GM18873 (cell line): ENCODE measurements at regions not wholly inside any gene's neighbourhood (a gene's known extent, or its start where the extent isn't known, plus 50 kb on each side); places are given as distances from the start of the nearest gene placed in this dataset.

Source experiments
- ATAC-seq: cut with Tn5 transposase; IDR thresholded peaks from one replicate; pipeline ENCODE4 v1.9.1; 2021; ENCODE audit warnings: mild to moderate bottlenecking, moderate library complexity, moderate number of reproducible peaks; ENCODE audit not compliant: unreplicated experiment, low FRiP score

DNA sequence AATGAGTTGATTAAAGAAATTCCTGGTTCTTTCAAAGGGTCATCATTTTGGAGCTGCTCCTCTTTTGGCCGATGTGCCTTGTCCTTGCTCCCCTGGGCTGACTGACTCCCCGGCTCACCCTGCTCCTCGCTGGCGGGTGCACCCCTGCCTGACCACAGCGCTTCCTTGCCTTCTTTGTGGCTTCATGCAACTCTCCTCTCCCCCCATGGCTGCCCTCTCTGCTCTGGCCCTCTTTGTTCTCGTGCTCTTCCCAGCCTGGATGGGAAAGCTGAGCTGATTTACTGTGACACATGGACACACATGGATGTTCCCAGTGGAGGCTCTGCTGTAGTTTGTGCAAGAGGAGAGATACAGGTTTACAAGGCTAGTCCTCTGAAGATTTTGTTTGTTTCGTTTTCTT, 234.6 kb downstream of the HAUS1 start:
- no peak for ATAC-seq

DNA sequence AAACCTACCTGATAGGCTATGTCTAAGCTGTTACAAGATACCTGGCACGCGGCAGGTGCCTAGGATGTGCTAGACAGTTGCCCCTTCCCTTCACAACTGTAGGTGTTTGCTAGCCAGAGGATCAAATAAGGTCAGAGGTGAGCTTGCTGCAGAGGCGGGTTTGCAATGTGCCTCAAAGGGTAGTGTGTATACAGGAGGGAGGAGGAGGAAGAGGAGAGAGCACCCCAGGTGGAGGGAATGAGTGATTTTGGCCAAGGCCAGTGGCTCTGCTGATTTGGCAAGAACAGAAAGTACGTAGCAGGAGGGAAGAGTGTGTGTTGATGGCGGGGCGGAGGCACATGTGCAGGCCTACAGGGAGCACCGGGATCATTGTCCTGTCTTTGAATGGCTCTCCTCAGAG, 236.5 kb downstream of the HAUS1 start:
- ATAC-seq = no peak

DNA sequence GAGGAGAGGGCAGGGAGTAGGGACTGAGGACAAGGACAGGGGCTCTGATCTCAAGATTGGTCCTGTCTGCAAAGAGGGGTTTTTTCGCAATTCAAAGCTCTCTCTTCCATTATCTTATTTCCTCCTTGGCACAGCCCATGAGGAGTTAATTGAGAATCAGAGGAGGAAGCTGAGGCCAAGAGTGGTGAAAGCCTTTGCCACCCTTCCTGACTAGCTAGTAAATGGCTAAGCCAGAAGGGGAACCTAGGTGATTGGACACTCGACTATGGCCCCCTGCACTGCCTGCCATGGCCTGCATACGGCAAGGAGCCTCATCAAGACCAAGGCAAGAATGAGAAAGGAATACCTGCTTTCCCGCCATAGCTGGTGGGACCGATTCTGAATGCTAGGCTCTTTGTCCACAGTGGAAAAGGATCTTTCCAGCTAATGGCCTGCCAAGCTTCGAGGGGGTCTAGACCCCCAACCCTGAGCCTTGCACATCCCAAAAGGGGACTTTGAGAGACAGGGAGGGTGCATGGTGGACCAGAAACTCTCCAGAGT, 237.9 kb downstream of the HAUS1 start:
- ATAC-seq = no peak

DNA sequence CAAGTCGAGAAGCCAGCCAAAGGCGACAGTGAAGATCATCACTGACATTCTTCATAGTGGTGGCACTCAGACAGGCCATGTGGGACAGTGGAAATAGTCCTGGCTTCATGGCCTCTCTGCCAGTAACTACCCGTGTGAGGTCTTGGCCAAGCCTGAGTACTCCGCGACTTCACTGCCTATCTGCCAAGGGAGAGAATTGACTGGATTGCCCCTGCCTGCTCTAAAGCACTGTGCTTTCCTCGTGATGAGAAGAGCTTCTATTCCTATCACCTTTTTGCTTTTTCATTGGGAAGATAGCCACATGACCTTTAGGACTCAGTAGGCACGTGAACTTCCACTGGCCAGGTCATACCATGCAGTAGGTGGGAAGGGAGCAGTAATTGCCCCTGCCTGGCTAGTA, 239.3 kb downstream of the HAUS1 start:
- no peak for ATAC-seq

DNA sequence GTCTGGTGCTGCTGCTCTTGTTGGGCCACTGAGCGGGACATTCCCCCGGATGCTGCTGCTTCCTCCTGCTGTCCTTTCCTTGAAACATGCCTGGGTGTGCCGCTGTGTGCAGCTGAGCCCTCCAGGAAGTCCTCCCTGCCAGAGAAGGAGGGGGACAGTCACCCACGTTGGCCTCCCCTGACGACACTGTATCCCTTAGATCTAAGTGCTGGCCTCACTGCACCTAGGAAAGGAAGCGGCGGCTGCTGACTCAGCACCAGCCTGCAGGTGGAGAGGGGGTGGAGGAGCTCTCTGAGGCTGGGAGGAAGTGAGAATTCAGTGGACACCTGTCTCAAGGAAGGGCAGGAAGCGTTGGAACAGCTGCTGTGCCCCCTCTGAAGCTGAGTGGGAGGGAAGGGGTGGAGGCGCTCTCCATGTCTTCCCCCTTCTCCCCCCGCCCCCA, 239.8 kb downstream of the HAUS1 start:
- peak; percentile 80 for ATAC-seq

DNA sequence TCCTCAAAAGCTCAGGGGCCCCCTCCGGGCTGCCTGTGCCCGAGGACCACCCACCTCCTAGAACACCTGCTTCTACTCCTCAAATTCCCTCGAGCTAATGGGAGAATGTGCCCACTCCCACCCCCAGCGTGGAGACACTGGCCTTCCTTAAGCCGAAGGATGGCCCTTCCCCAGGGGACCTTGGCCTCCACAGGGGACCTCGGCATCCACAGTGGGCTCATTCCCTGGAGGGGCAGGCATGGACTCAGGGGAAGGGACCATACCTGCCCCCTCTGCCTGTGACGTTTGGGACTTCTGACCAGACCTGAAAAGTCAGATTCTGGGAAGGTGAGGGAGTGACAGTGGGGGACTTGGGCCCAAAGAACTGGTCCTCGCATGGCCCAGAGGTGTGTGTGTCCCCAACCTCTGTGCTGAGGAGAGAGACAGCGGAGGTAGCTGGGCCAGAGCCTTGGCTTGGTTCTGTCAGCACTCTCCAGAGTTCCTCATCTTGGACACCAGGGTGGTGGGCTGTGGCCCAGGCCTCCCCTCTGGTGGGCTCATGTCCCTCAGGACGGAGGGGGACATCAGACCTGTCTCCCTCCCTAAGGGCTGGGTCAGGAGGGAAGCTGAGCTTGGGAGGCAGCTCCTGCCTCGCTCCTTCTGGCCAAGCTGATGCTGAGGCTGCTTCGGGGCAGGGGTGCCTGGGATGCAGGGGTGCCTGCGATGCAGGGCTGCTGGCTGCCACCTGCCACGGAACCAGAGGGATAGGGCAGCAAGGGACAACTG, 240.4 kb downstream of the HAUS1 start:
- ATAC-seq = no peak

DNA sequence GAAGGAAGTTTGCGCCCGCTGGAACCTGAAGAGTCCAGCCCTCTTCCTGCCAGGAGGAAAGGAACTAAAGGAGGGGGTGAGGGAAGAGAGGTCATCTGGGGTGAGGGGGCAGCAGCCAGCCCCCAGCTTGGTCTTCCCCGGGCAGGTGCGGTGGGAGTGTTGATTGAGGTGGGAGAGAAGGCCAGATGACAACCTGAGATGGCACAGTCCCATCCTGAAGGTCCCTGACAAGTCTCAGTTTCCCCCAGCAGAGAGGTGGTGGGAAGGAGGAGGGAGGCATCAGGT, 240.9 kb downstream of the HAUS1 start:
- no peak for ATAC-seq

DNA sequence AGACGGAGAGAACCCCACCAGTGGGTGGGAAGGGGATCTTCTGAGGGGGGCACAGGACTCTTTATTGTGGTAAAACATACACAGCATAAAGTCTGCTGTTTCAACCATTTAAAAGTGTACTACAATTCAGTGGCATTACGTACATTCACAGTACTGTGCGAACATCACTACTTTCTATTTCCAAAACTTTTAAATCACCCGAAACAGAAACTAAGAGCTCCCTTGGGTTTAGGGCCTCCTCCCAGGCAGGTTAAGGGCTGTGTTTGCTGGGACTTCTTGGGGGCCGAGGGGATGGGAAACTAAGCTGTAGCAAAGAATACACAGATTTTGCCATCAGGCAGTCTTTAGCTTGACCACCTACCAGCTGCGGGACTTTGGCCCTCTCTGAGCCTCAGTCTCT, 242.0 kb downstream of the HAUS1 start:
- no peak for ATAC-seq

DNA sequence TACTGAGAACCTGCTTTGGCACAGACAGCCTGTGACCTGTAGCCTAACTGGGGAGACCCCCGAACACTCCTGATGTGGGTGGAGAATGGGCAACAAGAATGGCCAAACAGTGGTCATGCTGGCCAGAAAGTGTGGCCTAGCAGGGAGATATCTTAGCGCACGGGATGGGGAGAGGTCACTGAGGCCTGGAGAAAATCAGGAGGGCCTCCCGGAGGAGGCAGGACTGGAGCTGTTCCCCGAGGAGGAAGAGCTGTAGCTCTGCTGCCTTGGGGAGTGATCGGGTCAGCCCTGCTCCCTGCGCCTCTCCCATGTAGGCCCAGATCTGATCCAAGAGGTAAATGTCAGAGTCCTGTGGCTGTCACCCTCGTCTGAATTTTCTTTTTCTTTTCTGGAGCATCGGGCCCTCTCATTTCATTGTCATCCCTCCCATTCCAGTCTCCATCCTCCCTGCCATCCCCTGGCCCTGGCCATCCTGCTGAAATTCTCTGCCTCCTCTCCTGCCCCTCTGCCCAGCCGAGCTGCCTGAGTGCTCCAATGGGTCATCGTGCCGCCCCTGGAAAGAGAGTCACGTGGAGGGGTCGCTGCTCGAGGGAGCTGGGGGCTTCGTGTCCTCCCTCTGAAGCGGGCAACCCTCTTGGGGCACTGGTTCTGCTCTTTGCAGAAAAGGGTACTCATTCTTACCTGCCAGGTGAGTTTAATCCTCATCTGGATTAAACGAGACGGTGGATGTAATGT, 242.9 kb downstream of the HAUS1 start:
- ATAC-seq = no peak

DNA sequence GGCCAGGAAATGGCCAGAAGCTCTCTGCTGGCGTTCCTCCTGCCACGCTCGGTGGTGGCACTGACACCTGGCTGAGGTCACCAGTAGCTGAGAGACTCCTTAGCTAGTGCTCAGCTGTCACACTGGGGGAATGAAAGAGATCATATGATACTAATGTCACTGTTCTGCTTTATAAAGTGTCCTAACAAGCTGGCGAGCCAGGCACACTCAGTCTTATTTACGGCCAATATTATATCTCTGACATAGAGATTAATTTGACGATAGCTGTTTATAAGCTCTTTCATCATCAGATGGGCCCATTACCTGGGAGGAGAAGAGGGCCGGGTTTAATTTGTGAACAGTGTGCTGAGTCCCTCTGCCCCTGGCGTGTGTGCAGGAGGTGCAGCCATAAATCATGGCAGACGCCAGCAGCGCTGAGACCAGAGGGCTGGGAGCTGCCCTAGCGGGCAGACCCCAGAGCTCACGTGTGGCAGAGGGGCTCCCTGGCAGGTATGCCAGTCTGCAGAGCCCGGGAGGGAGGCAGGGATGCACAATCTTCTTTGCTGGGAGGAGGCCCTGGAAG, 246.5 kb downstream of the HAUS1 start:
- ATAC-seq = no peak

DNA sequence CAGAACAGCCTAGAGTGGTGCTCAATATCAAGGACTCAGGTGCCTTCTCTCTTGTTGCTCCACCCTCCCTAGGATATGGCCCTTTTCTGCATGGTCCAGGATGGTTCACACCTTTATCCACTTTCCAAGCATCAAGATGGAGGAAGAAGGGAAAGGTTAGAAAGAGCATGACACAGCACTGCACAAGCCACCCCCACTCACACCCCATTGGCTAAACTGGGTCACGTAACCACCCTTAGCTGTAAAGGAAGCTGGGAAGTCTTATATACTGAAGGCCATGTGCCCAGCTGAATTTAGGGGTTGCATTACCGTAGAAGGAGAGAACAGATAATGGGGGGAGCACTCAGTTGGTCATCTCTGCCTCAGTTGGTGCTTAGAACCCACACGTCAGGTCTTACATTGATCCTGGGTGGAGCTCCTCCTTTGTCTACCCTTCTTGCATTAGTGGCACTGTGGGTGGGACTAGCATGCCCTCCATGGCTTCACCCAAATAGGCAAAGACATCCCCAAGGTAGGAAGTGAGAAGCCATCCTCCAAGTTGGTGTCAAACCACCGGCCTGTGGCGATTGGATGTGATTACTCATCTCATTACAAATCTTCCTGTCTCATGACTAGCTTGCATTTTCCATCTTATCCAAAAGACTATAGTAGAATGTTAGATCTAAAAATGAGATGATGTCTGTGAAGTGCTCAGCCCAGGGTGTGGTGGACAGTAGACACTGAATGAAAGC, 248.5 kb downstream of the HAUS1 start:
- no peak for ATAC-seq

DNA sequence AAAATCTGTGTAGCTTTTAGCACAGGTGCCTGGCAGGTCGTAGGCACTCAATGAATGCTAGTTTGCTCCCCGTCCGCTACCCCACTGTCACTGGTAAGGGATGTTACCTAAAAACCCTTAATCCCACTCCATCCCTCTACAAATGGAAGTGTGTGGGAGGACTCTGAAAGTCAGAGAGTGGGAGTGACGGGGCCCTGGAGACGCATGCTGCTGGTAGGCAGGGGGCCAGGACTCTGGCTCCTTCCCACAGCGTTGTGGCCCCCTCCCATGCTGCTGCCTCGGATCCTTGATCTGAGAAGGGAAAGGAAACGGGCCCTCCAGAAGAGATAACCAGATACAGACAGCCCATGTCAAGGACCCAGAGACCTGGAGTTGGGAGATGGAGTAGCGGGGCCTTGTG, 249.3 kb downstream of the HAUS1 start:
- no peak for ATAC-seq

DNA sequence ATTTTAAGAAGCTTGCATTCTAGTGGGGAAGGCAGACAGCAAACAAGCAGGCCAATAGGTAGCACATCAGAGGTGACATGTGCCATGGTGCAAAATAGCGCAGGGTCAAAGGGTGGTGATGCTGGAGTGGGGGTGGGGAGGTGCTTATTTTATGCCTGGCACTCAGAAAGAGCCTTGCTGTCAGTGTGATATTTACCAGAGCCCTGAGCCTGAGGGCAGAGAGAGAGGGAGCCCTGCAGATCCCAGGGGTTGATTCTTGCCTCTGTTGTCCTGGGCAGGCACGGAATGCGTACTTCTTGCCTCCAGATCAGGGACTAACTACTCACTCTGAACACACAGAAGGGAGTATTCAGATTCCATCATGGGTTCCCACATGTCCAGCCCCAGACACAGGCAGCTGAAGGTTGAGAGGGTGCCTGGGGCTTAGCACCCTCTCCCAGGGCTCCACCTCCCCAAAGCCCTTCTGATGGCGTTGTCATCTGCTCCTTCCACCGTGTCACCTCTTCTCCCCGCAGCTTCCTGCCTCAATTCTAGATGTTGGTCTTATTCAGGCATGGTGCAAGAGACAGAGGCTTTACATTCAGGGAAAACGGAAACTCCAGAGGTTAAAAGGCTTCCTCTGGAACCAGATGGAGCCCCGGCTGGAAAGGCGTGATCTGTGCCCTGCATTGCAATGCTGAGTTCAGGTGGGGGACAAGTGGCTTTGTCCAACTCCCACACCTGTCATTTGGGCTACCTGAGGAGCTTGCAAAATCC, 252.3 kb downstream of the HAUS1 start:
- no peak for ATAC-seq

DNA sequence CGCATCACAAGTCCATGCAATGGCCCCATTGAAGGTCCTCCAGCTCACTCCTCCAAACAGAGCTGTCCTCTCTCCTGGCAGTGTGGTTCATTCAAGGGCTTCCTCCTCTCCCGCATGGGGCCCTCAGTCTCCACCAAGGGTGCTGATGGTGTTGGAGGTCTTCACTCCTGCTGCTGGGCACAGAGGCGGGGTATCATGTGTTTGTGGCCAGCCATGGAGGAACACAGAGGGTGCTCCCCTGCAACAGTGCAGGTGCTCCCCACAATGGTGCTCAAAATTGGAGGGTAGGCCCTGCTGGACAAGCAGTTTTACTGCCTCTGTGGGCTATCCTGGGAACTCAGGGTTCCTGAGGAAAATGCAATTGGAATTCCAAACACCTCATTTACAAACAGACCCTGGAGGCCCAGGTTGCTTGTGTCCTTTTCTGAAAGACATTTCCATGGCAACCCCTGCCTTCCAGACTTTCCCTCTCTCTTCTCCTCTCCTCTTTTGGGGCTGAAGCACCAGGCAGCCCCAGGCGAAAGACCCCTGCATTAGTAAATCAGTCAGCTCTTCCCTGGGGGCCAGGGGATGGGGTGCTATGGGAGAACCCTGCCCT, 256.0 kb downstream of the HAUS1 start:
- ATAC-seq = no peak

DNA sequence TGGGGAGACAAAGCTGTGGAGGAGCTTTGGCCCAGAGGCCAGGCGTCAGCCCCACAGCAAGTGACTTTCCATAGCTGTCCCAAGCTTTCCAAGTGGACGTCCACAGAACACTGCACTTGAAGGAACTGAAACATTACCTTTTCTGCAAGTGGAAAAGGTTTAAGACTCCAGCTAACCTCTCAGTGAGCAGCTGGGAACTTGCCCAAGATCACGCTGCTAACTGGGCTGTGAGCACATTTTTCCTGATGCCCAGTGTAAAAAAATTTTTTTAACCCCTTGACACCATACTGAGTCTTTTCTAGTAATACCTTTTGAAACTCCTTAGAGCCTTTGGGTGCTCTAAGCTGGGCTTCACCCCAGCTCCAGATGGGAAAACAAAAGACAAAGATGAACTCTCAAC, 256.7 kb downstream of the HAUS1 start:
- no peak for ATAC-seq

DNA sequence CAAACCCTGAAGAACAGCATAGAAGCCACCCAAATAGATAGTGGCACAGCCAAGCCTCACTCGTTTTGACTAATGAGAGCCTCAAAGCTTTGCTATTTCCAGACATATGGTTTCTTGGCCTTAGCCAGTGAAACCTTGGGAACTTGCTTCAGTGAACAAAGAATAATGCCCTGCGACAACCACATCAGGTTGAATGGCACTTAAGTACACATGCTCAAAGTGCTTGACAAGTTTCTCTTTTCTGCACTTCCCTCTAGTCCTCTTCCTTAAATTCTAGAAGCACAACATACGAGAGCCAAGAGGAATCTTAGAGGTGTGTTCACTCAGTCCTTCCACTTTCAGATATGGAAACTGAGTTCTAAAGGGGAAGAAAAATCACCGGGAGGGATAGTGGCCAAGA, 258.3 kb downstream of the HAUS1 start:
- no peak for ATAC-seq

DNA sequence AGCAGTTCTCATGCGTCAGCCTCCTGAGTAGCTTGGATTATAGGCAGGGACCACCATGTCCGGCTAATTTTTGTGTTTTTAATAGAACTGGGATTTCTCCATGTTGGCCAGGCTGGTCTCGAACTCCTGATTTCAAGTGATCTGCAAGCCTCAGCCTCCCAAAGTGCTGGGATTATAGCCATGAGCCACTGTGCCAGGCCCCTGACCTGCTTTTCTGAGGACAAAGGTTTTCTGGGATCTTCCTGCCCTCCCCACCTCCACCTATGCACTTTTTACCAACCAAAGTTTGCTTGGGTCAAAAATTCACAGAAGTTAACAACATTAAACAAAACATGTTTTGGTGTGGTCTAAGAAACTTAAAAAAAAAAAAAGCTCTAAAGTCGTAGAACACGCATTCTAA, 259.9 kb downstream of the HAUS1 start:
- no peak for ATAC-seq

DNA sequence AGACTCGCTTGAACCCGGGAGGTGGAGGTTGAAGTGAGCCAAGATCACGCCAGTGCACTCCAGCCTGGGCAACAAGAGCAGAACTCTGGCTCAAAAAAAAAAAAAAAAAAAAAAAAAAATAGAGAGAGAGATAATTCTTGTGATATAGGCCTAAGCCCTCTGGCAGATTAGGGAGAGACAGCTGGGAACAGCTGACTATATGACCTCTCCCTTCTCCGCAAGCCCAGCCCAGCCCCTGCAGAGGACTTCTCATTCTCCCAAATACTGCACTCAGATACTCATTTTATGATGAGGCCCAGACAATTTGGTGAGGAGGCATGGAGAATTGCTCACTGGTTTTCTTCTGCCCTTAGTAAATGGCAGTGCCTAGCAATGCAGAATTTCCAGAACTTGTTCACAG, 262.0 kb downstream of the HAUS1 start:
- no peak for ATAC-seq

DNA sequence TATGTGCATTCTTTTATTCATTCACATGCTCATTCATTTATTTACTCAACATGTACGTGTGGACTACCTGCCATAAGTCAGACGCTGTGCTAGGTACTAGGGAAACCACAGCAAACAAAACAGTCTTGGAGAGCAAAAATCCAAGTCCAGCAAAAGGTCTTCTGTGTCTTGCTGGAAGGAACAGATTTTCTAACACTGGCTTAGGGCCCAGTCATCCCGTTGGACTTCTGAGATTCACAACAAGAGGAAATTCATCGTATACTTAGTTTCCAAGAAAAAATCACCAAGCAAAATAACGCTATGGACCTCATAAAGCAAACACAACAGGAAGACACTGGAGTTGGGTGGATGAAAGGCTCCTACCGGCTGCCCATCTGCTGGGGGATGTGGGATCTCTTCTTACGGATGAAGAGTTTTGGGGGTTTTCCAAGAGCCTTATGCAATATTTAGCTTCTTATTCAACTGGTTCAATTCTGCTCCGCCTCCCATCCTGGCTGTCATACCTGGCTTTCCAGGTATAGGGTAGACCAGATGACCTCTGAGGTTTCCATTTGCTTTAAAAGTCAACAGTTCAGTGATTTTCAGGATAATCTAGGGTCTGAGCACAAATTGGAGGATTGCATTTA, 262.7 kb downstream of the HAUS1 start:
- ATAC-seq = no peak

DNA sequence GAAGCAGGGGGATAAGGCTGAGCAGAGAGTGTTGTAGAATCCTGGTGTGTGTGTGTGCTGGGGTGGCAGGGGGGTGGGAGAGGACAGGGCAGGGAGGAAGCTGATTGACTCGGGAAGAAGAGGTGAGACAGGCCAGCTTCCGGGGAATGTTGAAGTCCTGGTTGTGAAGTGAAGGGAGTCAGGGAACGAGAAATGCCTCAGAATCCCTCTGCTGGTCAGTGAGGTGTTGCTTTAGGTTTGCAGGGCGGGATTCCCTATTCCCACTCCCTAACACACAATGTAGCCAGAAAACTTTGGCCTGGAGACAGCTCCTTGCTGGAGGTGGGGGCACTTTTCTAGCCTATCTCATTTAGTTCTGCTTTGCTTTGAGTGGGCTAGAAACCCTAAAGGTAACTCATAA, 265.1 kb downstream of the HAUS1 start:
- no peak for ATAC-seq
